ENCODE measurements at regions not wholly inside any gene's neighbourhood (a gene's known extent, or its start where the extent isn't known, plus 50 kb on each side); places are given as distances from the start of the nearest gene placed in this dataset.

- TF ChIP-seq CTCF (IDR thresholded peaks at IDR 0.05): no peak
- Histone ChIP-seq H3K4me1 (no peaks in the 10 kb centered on the region), H3K9me3 (ENCODE audit: control insufficient read depth, low read length) (no peaks in the 10 kb centered on the region), H3K9ac (no peak overlapping the region), H2AFZ (no peak overlapping the region), H3K27me3 (ENCODE audit: control insufficient read depth, insufficient read depth, low read length) (no peaks in the 10 kb centered on the region), H3K79me2 (no peaks in the 10 kb centered on the region), H3K36me3 (ENCODE audit: control insufficient read depth, insufficient read depth, low read length) (no peaks in the 10 kb centered on the region), H3K27ac (no peak overlapping the region), H3K4me3 (ENCODE audit: low read depth, low read length) (no peak overlapping the region), H3K4me2 (ENCODE audit: low read length) (no peak overlapping the region)
Observed at GRCh38 chr2:8289111-8289510, 392.7 kb upstream of the ID2 start.

GRCh38 chr2:8290771-8291352 lies 391.0 kb upstream of the ID2 start:
- no peaks in the 10 kb centered on the region for H3K9me3 ChIP-seq (ENCODE audit: control insufficient read depth, low read length)
- no peaks in the 10 kb centered on the region for H3K79me2 ChIP-seq
- H3K4me1 ChIP-seq: no peaks in the 10 kb centered on the region
- no peaks in the 10 kb centered on the region for H3K36me3 ChIP-seq (ENCODE audit: control insufficient read depth, insufficient read depth, low read length)
- no peak overlapping the region for H3K9ac ChIP-seq
- no peak for TF ChIP-seq CTCF (IDR thresholded peaks at IDR 0.05)
- no peak overlapping the region for H2AFZ ChIP-seq
- H3K4me2 ChIP-seq (ENCODE audit: low read length): no peak overlapping the region
- H3K4me3 ChIP-seq (ENCODE audit: low read depth, low read length): no peak overlapping the region
- no peaks in the 10 kb centered on the region for H3K27me3 ChIP-seq (ENCODE audit: control insufficient read depth, insufficient read depth, low read length)
- H3K27ac ChIP-seq: no peak overlapping the region

GRCh38 chr2:8296306-8296705 lies 385.6 kb upstream of the ID2 start:
- H3K4me3 ChIP-seq (ENCODE audit: low read depth, low read length): no peak overlapping the region
- no peaks in the 10 kb centered on the region for H3K4me1 ChIP-seq
- no peak overlapping the region for H3K4me2 ChIP-seq (ENCODE audit: low read length)
- H3K79me2 ChIP-seq: no peaks in the 10 kb centered on the region
- no peak for TF ChIP-seq CTCF (IDR thresholded peaks at IDR 0.05)
- H3K36me3 ChIP-seq (ENCODE audit: control insufficient read depth, insufficient read depth, low read length): no peaks in the 10 kb centered on the region
- H3K9me3 ChIP-seq (ENCODE audit: control insufficient read depth, low read length): no peaks in the 10 kb centered on the region
- no peak overlapping the region for H3K9ac ChIP-seq
- no peak overlapping the region for H3K27ac ChIP-seq
- no peak overlapping the region for H2AFZ ChIP-seq
- H3K27me3 ChIP-seq (ENCODE audit: control insufficient read depth, insufficient read depth, low read length): no peaks in the 10 kb centered on the region

- Histone ChIP-seq H3K9me3 (ENCODE audit: control insufficient read depth, low read length) (no peaks in the 10 kb centered on the region), H3K27ac (no peak overlapping the region), H3K4me3 (ENCODE audit: low read depth, low read length) (no peak overlapping the region), H3K27me3 (ENCODE audit: control insufficient read depth, insufficient read depth, low read length) (no peaks in the 10 kb centered on the region), H2AFZ (no peak overlapping the region), H3K79me2 (no peaks in the 10 kb centered on the region), H3K9ac (no peak overlapping the region), H3K36me3 (ENCODE audit: control insufficient read depth, insufficient read depth, low read length) (no peaks in the 10 kb centered on the region), H3K4me2 (ENCODE audit: low read length) (no peak overlapping the region), H3K4me1 (peaks cover 2% of the 10 kb centered on the region)
- TF ChIP-seq CTCF (IDR thresholded peaks at IDR 0.05): no peak
Observed at GRCh38 chr2:8297376-8298231, 384.3 kb upstream of the ID2 start.

Measured in parathyroid adenoma (tissue), 2 donors.